DMS53 treated with DMSO at 0.1 percent for 48 hours (cell line): ENCODE measurements at regions not wholly inside any gene's neighbourhood (a gene's known extent, or its start where the extent isn't known, plus 50 kb on each side); places are given as distances from the start of the nearest gene placed in this dataset.
"Not testable (repeated sequence)": the region's sequence is repeated elsewhere in the genome, so short reads cannot be mapped to it uniquely, and the experiment has no call there.

Source experiments
- DNase-seq: peaks from one replicate; lab custom pipeline; 2025; ENCODE audit not compliant: unreplicated experiment; lab: John Stamatoyannopoulos, UW

- DNase-seq = peak; percentile 2
These were observed 383.4 kb downstream of the USP25 start for GRCh38 chr21:16113052-16113715.

GRCh38 chr21:16115461-16115860 is 385.7 kb downstream of the USP25 start:
- no peak for DNase-seq

- no peak for DNase-seq
These were observed 386.3 kb downstream of the USP25 start for GRCh38 chr21:16116069-16116468.

DNA sequence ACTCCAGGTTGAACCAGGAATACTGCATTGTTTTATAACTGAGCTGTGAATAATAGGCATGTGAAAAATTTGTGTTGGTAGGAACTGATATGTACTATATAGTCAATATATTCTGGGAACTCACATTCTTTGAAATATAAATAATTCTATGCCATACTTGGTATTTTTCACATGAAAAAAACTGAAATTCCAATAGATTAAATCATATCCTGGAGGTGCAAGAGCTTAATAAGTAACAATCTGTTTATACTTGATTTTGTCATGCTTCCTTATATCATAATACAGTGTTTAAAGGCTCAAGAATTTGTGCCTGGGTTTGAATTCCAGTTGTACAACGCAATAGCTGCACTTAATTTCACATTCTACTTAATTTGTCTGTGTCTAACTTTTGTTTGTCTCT is 387.0 kb downstream of the USP25 start:
- DNase-seq = no peak

- no peak for DNase-seq
These were observed 387.5 kb downstream of the USP25 start for GRCh38 chr21:16117331-16117730.

- peak; percentile 41 for DNase-seq
These were observed 388.2 kb downstream of the USP25 start for GRCh38 chr21:16117851-16118590.

- DNase-seq = no peak
These were observed 394.8 kb downstream of the USP25 start for GRCh38 chr21:16124378-16125138.

- no peak for DNase-seq
These were observed 395.5 kb downstream of the USP25 start for GRCh38 chr21:16125274-16125673.

GRCh38 chr21:16132453-16132852 is 402.7 kb downstream of the USP25 start:
- DNase-seq = not testable (repeated sequence)

DNA sequence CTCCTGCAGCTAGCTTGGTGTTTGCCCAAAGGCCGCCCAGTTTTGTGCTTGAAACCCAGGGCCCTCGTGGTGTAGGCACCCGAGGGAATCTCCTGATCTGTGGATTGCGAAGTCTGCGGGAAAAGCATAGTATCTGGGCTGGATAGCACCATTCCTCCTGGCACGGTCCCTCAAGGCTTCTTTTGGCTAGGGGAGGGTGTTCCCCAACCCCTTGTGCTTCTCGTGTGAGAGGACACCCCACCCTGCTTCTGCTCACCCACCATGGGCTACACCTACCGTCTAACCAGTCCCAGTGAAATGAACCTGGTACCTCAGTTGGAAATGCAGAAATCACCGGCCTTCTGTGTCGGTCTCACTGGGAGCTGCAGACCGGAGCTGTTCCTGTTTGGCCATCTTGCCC is 403.5 kb downstream of the USP25 start:
- DNase-seq = no peak

DNA sequence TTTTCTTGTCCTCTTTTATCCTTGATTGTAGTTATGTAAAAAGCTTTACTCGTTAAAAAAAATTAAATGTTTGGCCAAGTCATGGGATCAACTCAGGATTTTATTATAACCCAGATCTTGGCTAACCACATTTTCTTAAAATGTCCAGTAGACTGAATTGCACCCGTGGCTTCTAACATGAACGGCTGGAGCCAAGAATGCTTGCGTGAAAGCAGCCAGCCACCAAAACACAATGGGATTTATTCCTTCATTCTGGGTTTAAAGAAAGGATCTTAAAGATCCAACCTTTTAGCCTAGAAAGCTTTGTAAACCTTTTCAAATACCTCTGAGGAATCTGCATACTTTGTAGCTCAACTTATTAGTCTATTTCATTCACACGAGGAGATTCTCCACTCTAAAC is 404.4 kb downstream of the USP25 start:
- DNase-seq = no peak

- DNase-seq = no peak
These were observed 407.3 kb downstream of the USP25 start for GRCh38 chr21:16137106-16137505.

GRCh38 chr21:16145052-16145451 is 415.3 kb downstream of the USP25 start:
- DNase-seq = no peak

DNA sequence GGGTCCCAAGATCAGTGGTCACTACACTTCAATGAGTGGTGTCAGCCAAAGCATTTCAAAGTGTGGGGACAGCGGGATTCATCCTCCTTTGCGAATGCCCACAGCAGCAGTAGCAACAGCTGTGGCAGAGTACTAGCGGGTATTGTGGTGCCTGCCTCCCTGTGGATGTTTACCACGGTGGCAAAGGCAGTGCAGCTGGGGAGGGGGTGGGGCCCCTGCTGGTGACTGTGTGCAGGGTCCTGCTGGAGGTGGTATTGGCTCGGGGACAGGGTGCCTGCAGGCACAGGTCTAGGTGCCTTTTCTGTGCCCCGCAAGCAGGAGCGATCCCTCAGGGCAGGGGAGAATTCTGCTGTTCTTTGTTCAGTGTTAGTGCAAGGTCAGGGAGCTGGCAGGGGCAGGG is 415.7 kb downstream of the USP25 start:
- no peak for DNase-seq

GRCh38 chr21:16154321-16154720 is 424.5 kb downstream of the USP25 start:
- no peak for DNase-seq

DNA sequence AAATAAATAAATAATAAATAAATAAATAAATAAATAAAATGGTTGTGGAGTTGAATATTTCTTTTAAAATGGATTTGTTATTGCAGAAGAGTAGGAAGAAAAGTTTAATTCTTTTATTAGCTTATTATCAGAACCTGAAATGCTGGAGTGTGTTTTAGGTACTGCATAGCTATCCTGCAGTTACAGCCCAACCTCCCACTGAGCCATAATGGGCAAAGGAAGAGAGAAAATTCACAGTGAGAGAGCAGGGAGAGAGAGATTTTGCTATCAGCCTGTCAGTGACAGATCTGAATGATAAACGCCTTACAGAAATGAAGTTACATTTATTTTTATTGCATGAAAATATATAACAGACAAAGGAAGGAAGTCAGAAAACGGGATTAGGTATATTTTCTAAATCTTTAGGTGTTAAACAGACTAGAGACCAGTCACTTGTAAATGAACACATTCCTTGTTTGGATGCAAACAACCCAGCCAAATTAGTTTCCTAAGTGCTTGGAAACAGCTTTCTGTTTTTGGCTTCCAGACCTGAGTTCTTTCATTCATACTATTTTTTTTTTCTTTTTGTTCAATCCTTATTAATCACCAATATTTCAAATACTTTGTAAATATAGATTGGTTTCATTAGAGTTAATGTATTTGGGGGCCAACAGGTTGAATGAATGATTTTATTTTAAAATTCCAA is 425.3 kb downstream of the USP25 start:
- DNase-seq = no peak

DNA sequence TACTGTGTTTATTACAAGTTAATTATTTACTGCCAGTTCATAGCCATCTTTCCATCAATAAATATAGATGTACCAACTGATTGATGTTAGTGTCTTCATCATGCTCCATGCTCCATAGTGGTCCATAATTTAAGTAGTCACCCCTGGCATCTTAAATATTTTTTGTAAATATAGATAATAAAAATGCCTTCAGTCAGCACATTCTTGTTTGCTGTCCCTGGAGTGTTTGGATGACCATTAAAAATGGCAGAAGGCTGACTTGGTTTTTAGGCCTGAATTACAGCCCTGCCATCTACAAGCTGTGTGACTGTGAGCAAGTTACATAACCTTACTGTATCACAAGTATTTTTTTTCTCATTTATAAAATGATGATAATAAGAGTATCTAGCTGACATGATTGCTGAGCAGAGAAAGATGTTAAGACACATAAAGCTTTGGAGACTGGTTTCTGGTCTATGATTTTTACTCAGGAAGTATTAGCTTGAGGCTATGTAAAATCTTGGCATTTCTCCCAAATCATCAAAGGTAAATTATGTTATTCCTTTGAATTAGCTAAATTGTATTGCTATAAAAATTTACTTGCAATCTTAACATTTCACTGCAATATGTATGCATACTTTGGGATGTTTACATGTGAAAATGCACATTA is 427.2 kb downstream of the USP25 start:
- DNase-seq = no peak

DNA sequence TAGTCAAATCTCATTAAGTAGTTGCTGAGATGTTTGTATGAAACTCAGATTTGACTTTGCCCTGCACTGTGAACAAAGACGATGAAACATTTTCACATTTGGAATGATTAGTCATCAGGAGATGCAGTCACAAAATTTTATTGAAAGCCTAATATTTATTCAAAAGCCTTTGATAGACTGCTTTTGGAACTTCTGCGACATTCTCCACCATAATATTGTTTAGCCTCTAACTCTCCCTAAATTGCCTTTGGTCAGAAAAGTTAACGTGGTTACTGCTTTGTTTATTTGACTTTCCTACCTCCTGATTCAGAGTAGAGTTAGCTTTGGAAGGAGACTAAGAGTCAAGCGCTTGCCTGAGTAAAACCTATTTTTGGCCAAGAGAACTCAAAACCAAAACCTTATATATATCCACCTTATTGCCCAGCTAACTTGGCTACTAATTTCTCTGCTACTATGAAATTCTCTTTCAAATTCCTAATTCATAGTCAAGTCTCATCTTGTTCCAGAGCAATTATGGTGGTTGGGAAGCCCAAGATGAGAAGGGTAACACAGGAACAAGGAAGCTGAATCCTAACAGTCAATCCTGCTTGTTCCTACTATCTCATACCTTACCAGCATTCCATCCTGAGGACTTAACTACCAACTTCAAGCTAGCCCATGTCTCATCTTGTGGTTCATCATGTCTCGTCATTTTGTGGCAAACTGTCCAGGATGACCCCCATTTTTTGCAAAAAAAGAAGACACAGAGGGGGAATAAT is 429.6 kb downstream of the USP25 start:
- DNase-seq = no peak

- DNase-seq = no peak
These were observed 430.2 kb downstream of the USP25 start for GRCh38 chr21:16159971-16160350.

- peak; percentile 67 for DNase-seq
These were observed 433.2 kb downstream of the USP25 start for GRCh38 chr21:16162953-16163352.
